ENCODE measurements at regions not wholly inside any gene's neighbourhood (a gene's known extent, or its start where the extent isn't known, plus 50 kb on each side); places are given as distances from the start of the nearest gene placed in this dataset.

DNA sequence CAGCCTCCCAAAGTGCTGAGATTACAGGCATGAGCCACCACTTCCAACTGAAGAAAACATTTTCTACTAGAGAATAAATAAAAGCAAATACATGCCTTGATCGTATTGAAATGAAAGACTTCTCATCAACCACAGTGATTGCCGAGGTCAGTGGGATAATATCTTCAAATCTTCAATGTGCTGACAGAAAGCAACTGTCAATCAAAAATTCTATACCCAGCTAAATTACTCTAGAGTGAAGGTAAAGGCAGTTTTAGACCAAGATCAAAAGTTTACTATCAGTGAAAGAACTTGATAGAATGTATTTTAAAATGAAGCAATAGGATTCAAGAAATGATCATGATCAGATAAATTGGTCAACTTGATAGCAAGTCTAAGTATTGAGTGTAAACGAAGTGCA lies 130.6 kb downstream of the BRD1 start:
- Histone ChIP-seq H3K36me3 (ENCODE audit: control insufficient read depth, insufficient read depth, low read length) (no peaks in the 10 kb centered on the region), H3K4me3 (ENCODE audit: low read depth, low read length) (no peak overlapping the region), H3K27me3 (ENCODE audit: control insufficient read depth, insufficient read depth, low read length) (no peaks in the 10 kb centered on the region)
- DNase-seq (ENCODE audit: low read depth), result no peak
- ChIA-PET POLR2A (no interaction called here), CTCF (no interaction called here)
- TF ChIP-seq, protein P1, sequence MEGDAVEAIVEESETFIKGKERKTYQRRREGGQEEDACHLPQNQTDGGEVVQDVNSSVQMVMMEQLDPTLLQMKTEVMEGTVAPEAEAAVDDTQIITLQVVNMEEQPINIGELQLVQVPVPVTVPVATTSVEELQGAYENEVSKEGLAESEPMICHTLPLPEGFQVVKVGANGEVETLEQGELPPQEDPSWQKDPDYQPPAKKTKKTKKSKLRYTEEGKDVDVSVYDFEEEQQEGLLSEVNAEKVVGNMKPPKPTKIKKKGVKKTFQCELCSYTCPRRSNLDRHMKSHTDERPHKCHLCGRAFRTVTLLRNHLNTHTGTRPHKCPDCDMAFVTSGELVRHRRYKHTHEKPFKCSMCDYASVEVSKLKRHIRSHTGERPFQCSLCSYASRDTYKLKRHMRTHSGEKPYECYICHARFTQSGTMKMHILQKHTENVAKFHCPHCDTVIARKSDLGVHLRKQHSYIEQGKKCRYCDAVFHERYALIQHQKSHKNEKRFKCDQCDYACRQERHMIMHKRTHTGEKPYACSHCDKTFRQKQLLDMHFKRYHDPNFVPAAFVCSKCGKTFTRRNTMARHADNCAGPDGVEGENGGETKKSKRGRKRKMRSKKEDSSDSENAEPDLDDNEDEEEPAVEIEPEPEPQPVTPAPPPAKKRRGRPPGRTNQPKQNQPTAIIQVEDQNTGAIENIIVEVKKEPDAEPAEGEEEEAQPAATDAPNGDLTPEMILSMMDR (IDR thresholded peaks at IDR 0.05; ENCODE audit: insufficient read depth, low read depth, low read length), result no peak

DNA sequence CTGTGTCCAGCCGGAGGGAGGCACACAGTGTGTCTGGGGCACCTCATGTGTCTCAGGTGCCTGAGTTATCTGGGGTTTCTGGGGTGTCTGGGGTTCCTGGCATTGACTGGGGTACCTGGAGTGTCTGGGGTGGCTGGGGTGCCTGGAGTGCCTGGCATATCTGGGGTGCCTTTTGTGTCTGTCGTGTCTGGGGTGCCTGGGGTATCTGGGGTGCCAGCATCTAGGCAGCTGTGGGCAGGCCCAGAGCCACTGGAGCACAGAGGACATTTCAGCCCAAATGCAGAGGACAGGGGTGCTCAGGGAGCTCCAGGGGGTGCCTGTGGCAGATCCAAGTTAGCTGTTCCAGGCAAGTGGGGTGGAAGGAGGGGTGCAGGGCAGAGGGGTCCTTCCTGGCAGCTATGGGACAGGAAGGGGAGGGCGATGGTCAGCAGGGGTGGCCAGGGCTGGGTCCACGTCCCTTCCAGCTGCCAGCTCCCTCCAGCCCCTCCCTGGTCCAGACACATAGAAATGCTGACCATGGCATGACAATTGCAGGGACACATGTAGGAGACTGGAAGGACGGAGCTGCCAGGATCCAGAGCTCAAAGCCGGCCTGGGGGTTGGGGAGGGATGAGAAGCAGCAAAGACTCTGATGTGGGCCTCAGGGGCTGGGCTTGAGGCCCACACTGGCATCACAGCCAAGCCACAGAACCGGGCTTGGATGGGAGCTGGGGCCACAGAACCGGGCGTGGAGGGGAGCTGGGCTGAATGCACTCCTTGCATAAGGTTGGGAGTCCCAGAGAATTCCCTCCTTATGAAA lies 133.0 kb downstream of the BRD1 start:
- H3K36me3 ChIP-seq (ENCODE audit: control insufficient read depth, insufficient read depth, low read length), result no peaks in the 10 kb centered on the region
- ChIA-PET CTCF (no interaction called here), POLR2A (no interaction called here)
- no peak overlapping the region for H3K4me3 ChIP-seq (ENCODE audit: low read depth, low read length)
- no peaks in the 10 kb centered on the region for H3K27me3 ChIP-seq (ENCODE audit: control insufficient read depth, insufficient read depth, low read length)
- DNase-seq (ENCODE audit: low read depth), result no peak
- TF ChIP-seq, protein P1 (IDR thresholded peaks at IDR 0.05; ENCODE audit: insufficient read depth, low read depth, low read length), result no peak

DNA sequence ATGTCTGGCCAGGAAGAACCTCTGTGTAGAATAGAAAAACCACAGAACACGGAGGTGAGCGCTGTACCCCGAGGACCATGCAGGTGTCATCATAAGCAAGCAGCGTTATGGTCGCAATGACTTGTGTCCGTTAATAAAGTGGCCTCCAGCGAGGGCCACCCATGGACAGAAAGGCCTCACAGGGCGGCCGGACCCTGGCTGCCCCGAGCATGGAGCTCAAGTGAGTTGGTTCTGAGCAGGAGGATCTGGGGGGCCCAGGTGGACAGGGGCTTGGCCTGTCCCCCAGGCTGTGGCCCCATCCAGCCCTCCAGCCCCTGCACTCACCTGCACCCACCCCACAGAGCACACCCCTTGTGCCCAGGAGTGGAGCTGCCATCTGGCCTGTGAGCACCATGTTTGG lies 133.8 kb downstream of the BRD1 start:
- ChIA-PET CTCF (no interaction called here), POLR2A (no interaction called here)
- Histone ChIP-seq H3K4me3 (ENCODE audit: low read depth, low read length) (no peak overlapping the region), H3K27me3 (ENCODE audit: control insufficient read depth, insufficient read depth, low read length) (no peaks in the 10 kb centered on the region), H3K36me3 (ENCODE audit: control insufficient read depth, insufficient read depth, low read length) (no peaks in the 10 kb centered on the region)
- no peak for DNase-seq (ENCODE audit: low read depth)
- TF ChIP-seq, protein P1 (IDR thresholded peaks at IDR 0.05; ENCODE audit: insufficient read depth, low read depth, low read length), result no peak

DNA sequence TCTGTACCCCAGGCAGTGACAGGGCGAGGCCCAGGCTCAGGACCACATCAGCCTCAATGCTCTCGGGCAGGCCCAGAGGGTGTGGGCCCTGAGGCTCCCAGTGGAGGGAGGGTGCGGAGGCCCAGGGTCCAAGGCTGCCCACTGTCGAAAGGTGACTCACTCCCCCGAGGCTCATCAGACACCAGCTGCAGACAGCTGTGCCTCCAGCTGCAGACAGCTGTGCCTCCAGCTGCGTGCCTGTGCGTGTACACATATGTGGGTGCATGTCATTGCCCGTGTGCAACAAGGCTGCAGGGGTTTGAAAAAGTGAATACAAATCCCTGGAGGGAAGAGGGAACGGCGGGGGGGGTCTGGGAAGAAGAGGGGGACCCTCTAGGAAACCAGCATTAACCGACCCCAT lies 134.3 kb downstream of the BRD1 start:
- no peak for DNase-seq (ENCODE audit: low read depth)
- TF ChIP-seq, protein P1 (IDR thresholded peaks at IDR 0.05; ENCODE audit: insufficient read depth, low read depth, low read length), result no peak
- CTCF ChIA-PET, result no interaction called here

DNA sequence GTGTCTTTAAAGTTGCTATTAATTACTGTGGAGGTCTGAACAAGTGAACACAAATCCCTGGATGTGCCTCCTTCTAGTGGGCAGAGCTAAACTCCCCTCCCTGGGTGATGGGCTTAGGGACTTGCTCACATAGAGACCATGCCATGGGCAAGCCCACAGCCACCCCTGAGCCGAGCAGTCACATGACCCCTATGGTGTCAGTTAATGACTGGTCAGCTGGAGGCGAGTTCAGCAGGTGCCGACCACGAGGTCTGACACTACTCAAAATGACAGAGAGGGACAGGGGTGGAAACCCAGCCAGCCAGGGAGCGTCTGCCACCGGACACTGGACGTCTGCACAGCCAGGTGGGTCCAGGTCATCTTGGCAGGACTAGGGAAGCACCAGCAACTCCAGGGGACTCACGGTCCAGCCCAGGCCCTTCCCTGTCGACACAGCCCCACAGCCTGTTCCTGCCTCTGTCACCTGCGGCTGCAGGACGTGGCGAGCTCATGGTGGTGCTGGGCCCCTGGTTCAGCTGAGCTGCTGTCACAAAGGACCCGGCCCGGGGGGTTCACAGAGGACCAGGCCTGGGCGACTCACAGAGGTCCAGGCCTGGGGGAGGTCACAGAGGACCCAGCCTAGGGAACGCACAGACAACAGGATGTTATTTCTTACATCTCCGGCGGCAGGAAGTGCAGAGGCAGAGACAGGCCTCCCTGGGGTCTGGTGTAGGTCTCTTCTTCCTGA lies 135.0 kb downstream of the BRD1 start:
- CTCF ChIA-PET, result no interaction called here
- Histone ChIP-seq H3K4me3 (ENCODE audit: low read depth, low read length) (no peak overlapping the region), H3K27me3 (ENCODE audit: control insufficient read depth, insufficient read depth, low read length) (no peaks in the 10 kb centered on the region), H3K36me3 (ENCODE audit: control insufficient read depth, insufficient read depth, low read length) (no peaks in the 10 kb centered on the region)
- POLR2A ChIA-PET, result no interaction called here
- TF ChIP-seq, protein P1 (IDR thresholded peaks at IDR 0.05; ENCODE audit: insufficient read depth, low read depth, low read length), result no peak
- DNase-seq (ENCODE audit: low read depth), result no peak

More for the DNA sequence above, 134.3 kb downstream of the BRD1 start:
- Histone ChIP-seq H3K27me3 (ENCODE audit: control insufficient read depth, insufficient read depth, low read length) (no peaks in the 10 kb centered on the region), H3K4me3 (ENCODE audit: low read depth, low read length) (no peak overlapping the region), H3K36me3 (ENCODE audit: control insufficient read depth, insufficient read depth, low read length) (no peaks in the 10 kb centered on the region)
- POLR2A ChIA-PET, result no interaction called here

Measured in BJ (cell line).